ENCODE measurements at regions not wholly inside any gene's neighbourhood (a gene's known extent, or its start where the extent isn't known, plus 50 kb on each side); places are given as distances from the start of the nearest gene placed in this dataset.

DNA sequence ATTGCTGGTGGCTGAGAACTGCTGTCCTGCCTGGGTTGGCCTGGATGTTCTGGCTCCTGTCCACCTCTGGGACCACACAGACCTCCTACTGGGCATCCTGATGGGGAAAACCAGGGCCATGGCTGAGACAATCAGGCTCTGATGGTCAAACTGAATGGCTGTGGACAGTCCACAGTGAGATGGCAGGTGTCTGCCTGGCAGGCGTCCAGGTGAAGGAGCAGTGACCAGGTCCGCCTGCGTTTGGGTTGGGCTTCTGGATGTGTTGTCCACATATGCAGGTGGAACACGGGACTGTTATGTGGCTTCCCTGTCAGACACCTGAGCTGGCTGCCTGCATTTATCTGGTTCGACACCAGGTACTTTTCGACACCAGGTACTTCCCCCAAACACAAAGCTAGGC lies 241.7 kb downstream of the BUB3 start:
- no peak overlapping the region for H3K4me3 ChIP-seq (replicated peaks in 1 of 3; ENCODE audit: low read depth in 2 of 3, low read length in 3 of 3)
- 87% methylated on average over 4 of the region's 6 CpGs for WGBS (ENCODE audit: insufficient coverage)
- no peak for TF ChIP-seq CTCF (IDR thresholded peaks at IDR 0.05)
- H3K36me3 Mint-ChIP-seq = no peaks in the 10 kb centered on the region
- H3K79me2 ChIP-seq (ENCODE audit: insufficient read depth, low read length) = no peaks in the 10 kb centered on the region
- no peaks in the 10 kb centered on the region for H3K27me3 ChIP-seq (ENCODE audit: control insufficient read depth in 2 of 2, insufficient read depth in 2 of 2, low read length in 2 of 2)
- H3K4me1 Mint-ChIP-seq = peaks cover 1% of the 10 kb centered on the region
- no peak for DNase-seq
- H3K9me3 Mint-ChIP-seq = peaks cover 4 to 20% (median 12%) of the 10 kb centered on the region in 7 donors
- intact Hi-C loops (cut with micrococcal nuclease) = no loop called here
- peaks cover 0 to 3% (median 1%) of the 10 kb centered on the region in 3 donors for H3K27me3 Mint-ChIP-seq (ENCODE audit: low read depth in 3 of 3)
- no peak overlapping the region for H3K9ac ChIP-seq (ENCODE audit: insufficient read depth, low read length, poor library complexity, severe bottlenecking)
- no peak overlapping the region for H3K27ac Mint-ChIP-seq
- H2AFZ ChIP-seq (ENCODE audit: insufficient read depth, low read depth, low read length, poor library complexity, severe bottlenecking) = no peak overlapping the region
- H3K36me3 ChIP-seq (replicated peaks in 1 of 2; ENCODE audit: control insufficient read depth in 1 of 2, insufficient read depth in 2 of 2, low read length in 2 of 2) = no peaks in the 10 kb centered on the region
- no peaks in the 10 kb centered on the region for H4K20me1 ChIP-seq (ENCODE audit: insufficient read depth, low read length)
- no peaks in the 10 kb centered on the region for H3K4me1 ChIP-seq (ENCODE audit: control insufficient read depth in 1 of 2, insufficient read depth in 2 of 2, low read length in 2 of 2)
- H3K27ac ChIP-seq (ENCODE audit: low read depth in 1 of 2, low read length in 2 of 2) = no peak overlapping the region
- no peak overlapping the region for H3K4me2 ChIP-seq (replicated peaks; ENCODE audit: extremely low read depth, low read length, poor library complexity, severe bottlenecking)
- peaks cover 10 to 15% of the 10 kb centered on the region in 2 donors for H3K9me3 ChIP-seq (replicated peaks in 1 of 2; ENCODE audit: control insufficient read depth in 1 of 2, insufficient read depth in 1 of 2, low read length in 2 of 2)
- H3K4me3 Mint-ChIP-seq = no peak overlapping the region

DNA sequence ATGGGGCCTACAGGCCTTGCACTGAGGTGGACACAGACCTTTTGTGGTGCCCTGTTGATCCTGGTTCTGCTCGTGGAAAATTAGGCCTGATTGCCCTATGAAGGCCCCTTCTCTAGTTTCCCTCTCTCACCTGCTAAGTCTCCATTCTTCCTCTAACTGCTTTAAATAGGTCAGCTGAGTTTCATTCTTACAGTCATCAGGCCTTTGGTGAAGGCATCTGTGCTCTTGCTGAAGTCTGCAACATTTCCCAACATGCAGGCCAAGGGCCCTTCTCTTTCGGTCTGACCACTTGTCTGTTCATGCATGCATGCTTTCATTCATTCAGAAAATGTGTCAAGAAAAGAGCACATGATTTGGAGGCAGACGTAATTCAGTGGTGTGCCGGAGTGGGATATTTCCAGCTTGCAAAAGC lies 244.0 kb downstream of the BUB3 start:
- Histone ChIP-seq H3K9ac (ENCODE audit: insufficient read depth, low read length, poor library complexity, severe bottlenecking) (no peak overlapping the region), H3K4me1 (ENCODE audit: control insufficient read depth in 1 of 2, insufficient read depth in 2 of 2, low read length in 2 of 2) (peaks cover 12 to 14% of the 10 kb centered on the region in 2 donors)
- DNase-seq = no peak

More for the DNA sequence above, 244.0 kb downstream of the BUB3 start:
- Mint-ChIP-seq H3K4me3 (no peak overlapping the region), H3K4me1 (peaks cover 17% of the 10 kb centered on the region), H3K9me3 (peaks cover 4 to 20% (median 12%) of the 10 kb centered on the region in 7 donors), H3K27me3 (ENCODE audit: low read depth in 3 of 3) (peaks cover 0 to 3% (median 0%) of the 10 kb centered on the region in 3 donors), H3K36me3 (no peaks in the 10 kb centered on the region), H3K27ac (peak overlapping the region in 1 of 7 donors; percentile 50)
- H3K9me3 ChIP-seq (replicated peaks in 1 of 2; ENCODE audit: control insufficient read depth in 1 of 2, insufficient read depth in 1 of 2, low read length in 2 of 2) = peaks cover 10 to 15% of the 10 kb centered on the region in 2 donors
- H3K79me2 ChIP-seq (ENCODE audit: insufficient read depth, low read length) = no peaks in the 10 kb centered on the region
- H3K27ac ChIP-seq (ENCODE audit: low read depth in 1 of 2, low read length in 2 of 2) = no peak overlapping the region
- no peak overlapping the region for H2AFZ ChIP-seq (ENCODE audit: insufficient read depth, low read depth, low read length, poor library complexity, severe bottlenecking)
- H3K36me3 ChIP-seq (replicated peaks in 1 of 2; ENCODE audit: control insufficient read depth in 1 of 2, insufficient read depth in 2 of 2, low read length in 2 of 2) = no peaks in the 10 kb centered on the region
- no peak overlapping the region for H3K4me3 ChIP-seq (replicated peaks in 1 of 3; ENCODE audit: low read depth in 2 of 3, low read length in 3 of 3)
- 89% methylated on average over 2 of the region's 4 CpGs for WGBS (ENCODE audit: insufficient coverage)
- no peaks in the 10 kb centered on the region for H3K27me3 ChIP-seq (ENCODE audit: control insufficient read depth in 2 of 2, insufficient read depth in 2 of 2, low read length in 2 of 2)
- H3K4me2 ChIP-seq (replicated peaks; ENCODE audit: extremely low read depth, low read length, poor library complexity, severe bottlenecking) = no peak overlapping the region
- no peaks in the 10 kb centered on the region for H4K20me1 ChIP-seq (ENCODE audit: insufficient read depth, low read length)
- intact Hi-C loops (cut with micrococcal nuclease) = no loop called here
- no peak for TF ChIP-seq CTCF (IDR thresholded peaks at IDR 0.05)
